CD4-positive, CD25-positive, alpha-beta regulatory T cell (primary cell): ENCODE measurements at regions not wholly inside any gene's neighbourhood (a gene's known extent, or its start where the extent isn't known, plus 50 kb on each side); places are given as distances from the start of the nearest gene placed in this dataset.

Experiments used
- ATAC-seq, 2 donors: fragments of 150-1000 bp; cut with Tn5 transposase; one replicate each; pipeline ENCODE4 v1.10.0; 2021; ENCODE audit warnings: low read depth in 2 of 2, moderate number of reproducible peaks in 2 of 2, moderate library complexity in 1 of 2
- DNase-seq, 3 donors: peaks; one replicate each; pipeline versions ENCODE4 v3.0.0 to v3.0.0-alpha.2; 2012 to 2022; ENCODE audit warnings: mixed read lengths in 1 of 3
- H3K27ac ChIP-seq: one replicate; pipeline ENCODE4 v1.7.0; 2013; ENCODE audit warnings: mild to moderate bottlenecking, low read length; ENCODE audit not compliant: insufficient read depth, poor library complexity, severe bottlenecking
- H3K27me3 ChIP-seq: one replicate; pipeline ENCODE4 v1.7.0; 2013; ENCODE audit warnings: low read length; ENCODE audit not compliant: control insufficient read depth, insufficient read depth
- H3K36me3 ChIP-seq: one replicate; pipeline ENCODE4 v1.7.0; 2013; ENCODE audit warnings: mild to moderate bottlenecking, low read length, moderate library complexity; ENCODE audit not compliant: control insufficient read depth, insufficient read depth
- H3K4me1 ChIP-seq: 2 replicates; pipeline ENCODE4 v1.7.0; 2013; ENCODE audit warnings: mild to moderate bottlenecking, low read length; ENCODE audit not compliant: insufficient read depth, control insufficient read depth, poor library complexity, severe bottlenecking
- H3K4me3 ChIP-seq: one replicate; pipeline ENCODE4 v1.7.0; 2013; ENCODE audit warnings: low read depth, mild to moderate bottlenecking, low read length, moderate library complexity
- H3K9me3 ChIP-seq, 2 experiments: 1 replicate in 1 of 2; 2 replicates in 1 of 2; pipeline ENCODE4 v1.7.0; 2013; ENCODE audit warnings: low read length in 2 of 2, mild to moderate bottlenecking in 1 of 2, moderate library complexity in 1 of 2; ENCODE audit not compliant: control insufficient read depth in 2 of 2
- H3K27ac Mint-ChIP-seq, 3 donors: one replicate each; pipeline ENCODE4 v1.8.0; 2020 to 2022; ENCODE audit warnings: mild to moderate bottlenecking in 3 of 3, mixed read lengths in 3 of 3, moderate library complexity in 2 of 3
- H3K27me3 Mint-ChIP-seq: one replicate; pipeline ENCODE4 v1.8.0; 2022; ENCODE audit warnings: mild to moderate bottlenecking, mixed read lengths
- H3K36me3 Mint-ChIP-seq: one replicate; pipeline ENCODE4 v1.8.0; 2020; ENCODE audit warnings: mixed read lengths
- H3K4me1 Mint-ChIP-seq, 4 donors: one replicate each; pipeline ENCODE4 v1.8.0; 2020 to 2022; ENCODE audit warnings: mixed read lengths in 4 of 4, mild to moderate bottlenecking in 1 of 4
- H3K4me3 Mint-ChIP-seq, 4 donors: one replicate each; pipeline ENCODE4 v1.8.0; 2020 to 2022; ENCODE audit warnings: mild to moderate bottlenecking in 4 of 4, mixed read lengths in 4 of 4, moderate library complexity in 3 of 4
- H3K9me3 Mint-ChIP-seq, 7 donors: one replicate each; pipeline ENCODE4 v1.8.0; 2020 to 2022; ENCODE audit warnings: mixed read lengths in 7 of 7, mild to moderate bottlenecking in 3 of 7, moderate library complexity in 2 of 7

DNA sequence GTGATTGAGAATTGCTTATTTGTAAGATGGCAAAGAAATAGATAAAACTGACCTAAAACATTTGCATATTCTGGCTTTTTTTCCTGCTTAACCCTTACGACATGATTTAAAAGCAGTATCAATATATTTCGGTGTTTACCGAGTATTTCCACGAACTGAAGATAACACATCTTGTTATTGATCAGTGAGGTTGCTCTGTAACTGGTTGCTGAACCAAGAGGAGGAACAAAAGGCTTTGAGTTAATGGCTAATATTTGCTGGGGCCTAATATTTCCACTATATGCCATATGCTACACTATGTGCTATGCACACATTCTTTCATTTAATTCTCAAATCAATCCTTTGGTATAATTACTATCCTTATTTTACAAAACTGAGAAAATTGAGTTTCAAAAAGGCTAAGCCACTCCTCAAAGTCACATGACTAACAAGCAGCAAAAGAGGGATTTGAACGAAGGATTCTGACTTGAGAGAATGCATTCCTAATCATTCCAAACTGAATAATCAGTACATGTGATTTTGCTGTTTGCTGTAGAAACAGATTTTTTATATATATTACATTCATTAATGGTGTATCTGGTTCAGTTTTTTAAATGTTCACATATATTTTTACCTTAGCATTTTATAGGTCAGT is 346.0 kb downstream of the USP25 start:
- Mint-ChIP-seq H3K4me3 (no peak overlapping the region), H3K4me1 (no peaks in the 10 kb centered on the region), H3K27ac (no peak overlapping the region), H3K9me3 (no peaks in the 10 kb centered on the region), H3K36me3 (no peaks in the 10 kb centered on the region), H3K27me3 (no peaks in the 10 kb centered on the region)
- ATAC-seq (no peak), DNase-seq (no peak)
- H3K27ac ChIP-seq = no peak overlapping the region
- H3K27me3 ChIP-seq = no peaks in the 10 kb centered on the region
- H3K36me3 ChIP-seq = no peaks in the 10 kb centered on the region
- no peaks in the 10 kb centered on the region for H3K4me1 ChIP-seq
- no peaks in the 10 kb centered on the region for H3K9me3 ChIP-seq
- H3K4me3 ChIP-seq = no peak overlapping the region

DNA sequence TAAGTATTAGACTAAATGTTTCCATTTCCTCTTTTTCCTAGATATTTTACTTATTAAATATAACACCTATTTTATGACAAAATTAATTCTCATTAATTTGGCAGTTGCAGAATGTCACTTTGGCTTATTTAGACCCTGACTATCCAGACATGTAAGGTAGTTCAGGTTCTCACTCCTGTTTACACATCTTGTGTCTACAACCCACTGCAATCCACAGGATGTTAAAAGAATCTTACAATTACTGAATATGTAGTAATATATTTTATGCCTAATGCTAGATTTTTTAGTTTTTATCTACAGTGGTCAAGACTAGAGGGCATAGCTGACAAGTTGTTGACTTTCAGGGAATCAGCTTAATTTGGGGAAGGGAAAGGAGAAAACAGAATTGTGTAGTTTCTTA is 346.7 kb downstream of the USP25 start:
- no peaks in the 10 kb centered on the region for H3K4me1 Mint-ChIP-seq
- no peaks in the 10 kb centered on the region for H3K36me3 Mint-ChIP-seq
- H3K27me3 Mint-ChIP-seq = no peaks in the 10 kb centered on the region
- Histone ChIP-seq H3K27me3 (no peaks in the 10 kb centered on the region), H3K36me3 (no peaks in the 10 kb centered on the region), H3K4me1 (no peaks in the 10 kb centered on the region), H3K27ac (no peak overlapping the region), H3K9me3 (no peaks in the 10 kb centered on the region), H3K4me3 (no peak overlapping the region)
- H3K27ac Mint-ChIP-seq = no peak overlapping the region
- DNase-seq (no peak), ATAC-seq (no peak)
- no peaks in the 10 kb centered on the region for H3K9me3 Mint-ChIP-seq
- no peak overlapping the region for H3K4me3 Mint-ChIP-seq

DNA sequence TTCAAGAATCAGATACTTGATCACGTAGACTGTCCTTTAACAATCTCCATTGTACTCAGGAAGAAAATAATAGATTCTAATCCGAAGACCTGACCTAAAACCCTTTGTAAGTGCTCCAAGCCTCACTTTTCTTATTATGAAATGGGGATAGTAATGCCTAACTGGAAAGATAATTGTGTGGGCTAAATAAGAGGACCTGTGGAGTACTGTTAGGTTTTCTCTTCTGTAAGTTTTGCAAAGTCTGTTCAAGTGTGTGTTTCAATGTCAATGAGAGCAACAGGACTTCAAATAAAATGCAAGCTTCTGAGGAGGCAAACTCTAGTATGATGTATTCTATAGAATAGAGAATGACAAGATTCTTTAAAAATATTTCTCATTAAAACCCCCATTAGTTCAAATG is 348.6 kb downstream of the USP25 start:
- H3K4me3 ChIP-seq = no peak overlapping the region
- H3K27ac ChIP-seq = no peak overlapping the region
- H3K36me3 ChIP-seq = no peaks in the 10 kb centered on the region
- ATAC-seq = no peak
- Mint-ChIP-seq H3K9me3 (no peaks in the 10 kb centered on the region), H3K4me1 (no peaks in the 10 kb centered on the region), H3K36me3 (no peaks in the 10 kb centered on the region), H3K4me3 (no peak overlapping the region), H3K27ac (no peak overlapping the region), H3K27me3 (no peaks in the 10 kb centered on the region)
- DNase-seq = no peak
- no peaks in the 10 kb centered on the region for H3K27me3 ChIP-seq
- no peaks in the 10 kb centered on the region for H3K9me3 ChIP-seq
- no peaks in the 10 kb centered on the region for H3K4me1 ChIP-seq

DNA sequence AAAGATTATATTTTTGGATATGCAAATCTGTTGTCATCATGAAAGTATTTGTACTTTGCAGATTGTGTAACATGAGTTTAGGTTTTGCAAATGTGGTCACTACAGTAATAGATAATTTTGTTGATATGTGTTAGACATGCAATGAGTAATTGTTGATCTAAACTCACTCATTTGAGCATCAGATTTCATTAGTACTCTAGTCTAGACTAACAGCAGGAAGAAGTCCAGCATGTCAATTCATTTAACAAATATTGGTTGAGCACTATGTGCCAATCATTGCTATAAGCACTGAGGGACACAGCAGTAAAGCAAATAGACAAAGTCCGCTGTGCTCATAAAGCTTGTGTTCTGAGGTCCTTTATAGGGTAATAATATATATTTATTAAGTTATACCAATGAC is 350.0 kb downstream of the USP25 start:
- no peaks in the 10 kb centered on the region for H3K4me1 Mint-ChIP-seq
- DNase-seq (no peak), ATAC-seq (no peak)
- H3K4me3 ChIP-seq = no peak overlapping the region
- H3K27me3 Mint-ChIP-seq = no peaks in the 10 kb centered on the region
- no peaks in the 10 kb centered on the region for H3K4me1 ChIP-seq
- H3K36me3 ChIP-seq = no peaks in the 10 kb centered on the region
- no peak overlapping the region for H3K4me3 Mint-ChIP-seq
- H3K27ac ChIP-seq = no peak overlapping the region
- H3K9me3 ChIP-seq = no peaks in the 10 kb centered on the region
- H3K27me3 ChIP-seq = no peaks in the 10 kb centered on the region
- H3K9me3 Mint-ChIP-seq = no peaks in the 10 kb centered on the region
- no peaks in the 10 kb centered on the region for H3K36me3 Mint-ChIP-seq
- H3K27ac Mint-ChIP-seq = no peak overlapping the region

DNA sequence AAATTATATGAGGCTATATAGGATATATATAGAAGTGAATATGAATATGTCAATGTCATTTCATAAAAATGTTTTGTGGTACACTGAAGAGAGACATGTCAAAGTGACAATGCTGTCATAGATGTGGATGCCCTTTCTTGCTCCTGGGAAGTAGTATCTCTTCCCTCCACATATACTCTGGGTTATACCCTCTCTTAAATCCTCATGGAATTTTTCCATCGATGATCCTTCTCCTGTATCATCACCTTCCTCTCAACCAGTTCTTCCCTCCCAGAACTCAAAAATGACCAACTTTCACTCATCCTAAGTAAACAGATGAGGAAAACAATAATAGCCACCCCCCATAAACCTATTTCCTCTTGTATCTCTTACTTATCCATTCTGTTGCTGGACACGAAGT is 351.5 kb downstream of the USP25 start:
- no peak for ATAC-seq
- Histone ChIP-seq H3K27ac (no peak overlapping the region), H3K4me1 (no peaks in the 10 kb centered on the region), H3K9me3 (no peaks in the 10 kb centered on the region), H3K4me3 (no peak overlapping the region), H3K36me3 (no peaks in the 10 kb centered on the region), H3K27me3 (no peaks in the 10 kb centered on the region)
- DNase-seq = no peak
- no peaks in the 10 kb centered on the region for H3K4me1 Mint-ChIP-seq
- no peaks in the 10 kb centered on the region for H3K36me3 Mint-ChIP-seq
- no peaks in the 10 kb centered on the region for H3K9me3 Mint-ChIP-seq
- H3K4me3 Mint-ChIP-seq = no peak overlapping the region
- no peaks in the 10 kb centered on the region for H3K27me3 Mint-ChIP-seq
- no peak overlapping the region for H3K27ac Mint-ChIP-seq

DNA sequence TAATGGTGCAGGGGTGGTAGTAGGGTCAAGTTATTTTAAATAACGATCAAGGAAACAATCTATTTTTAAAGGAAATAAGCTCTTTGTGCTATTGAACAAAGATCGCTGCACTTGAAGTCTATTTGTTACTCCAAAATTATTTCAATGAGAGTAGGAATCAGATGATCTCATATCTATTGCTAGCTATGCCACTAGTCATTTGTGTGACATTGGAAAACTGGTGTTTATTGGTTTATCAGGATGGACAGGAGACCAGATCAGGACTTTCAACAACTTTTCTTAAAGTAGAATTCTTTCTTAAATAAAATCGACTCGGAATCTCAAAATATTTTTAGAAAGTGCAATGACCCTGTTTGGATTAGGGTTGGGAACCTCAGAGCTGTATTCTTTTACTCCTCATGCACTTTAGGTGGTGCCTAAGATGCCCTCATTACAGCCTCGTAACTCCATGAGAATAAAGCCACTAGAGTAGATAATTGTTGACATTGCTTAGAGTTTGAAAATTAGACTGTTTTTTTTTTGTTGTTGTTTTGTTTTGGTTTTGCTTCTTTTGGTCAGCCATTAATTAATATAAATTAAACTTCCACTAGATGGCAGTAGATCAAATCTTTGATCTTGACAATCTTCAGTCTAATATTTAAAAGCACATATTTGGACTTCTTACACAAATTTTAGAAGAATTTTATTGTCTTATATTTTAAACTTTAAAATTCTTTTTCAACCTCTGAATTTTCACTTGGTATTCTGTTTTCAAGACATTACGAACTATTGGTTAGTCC is 352.4 kb downstream of the USP25 start:
- Histone ChIP-seq H3K27ac (no peak overlapping the region), H3K27me3 (no peaks in the 10 kb centered on the region), H3K9me3 (no peaks in the 10 kb centered on the region), H3K36me3 (no peaks in the 10 kb centered on the region), H3K4me1 (no peaks in the 10 kb centered on the region), H3K4me3 (no peak overlapping the region)
- Mint-ChIP-seq H3K36me3 (no peaks in the 10 kb centered on the region), H3K4me1 (no peaks in the 10 kb centered on the region), H3K27ac (no peak overlapping the region), H3K4me3 (no peak overlapping the region), H3K9me3 (no peaks in the 10 kb centered on the region), H3K27me3 (no peaks in the 10 kb centered on the region)
- DNase-seq (peak in 1 of 3 donors; percentile 1), ATAC-seq (no peak)

DNA sequence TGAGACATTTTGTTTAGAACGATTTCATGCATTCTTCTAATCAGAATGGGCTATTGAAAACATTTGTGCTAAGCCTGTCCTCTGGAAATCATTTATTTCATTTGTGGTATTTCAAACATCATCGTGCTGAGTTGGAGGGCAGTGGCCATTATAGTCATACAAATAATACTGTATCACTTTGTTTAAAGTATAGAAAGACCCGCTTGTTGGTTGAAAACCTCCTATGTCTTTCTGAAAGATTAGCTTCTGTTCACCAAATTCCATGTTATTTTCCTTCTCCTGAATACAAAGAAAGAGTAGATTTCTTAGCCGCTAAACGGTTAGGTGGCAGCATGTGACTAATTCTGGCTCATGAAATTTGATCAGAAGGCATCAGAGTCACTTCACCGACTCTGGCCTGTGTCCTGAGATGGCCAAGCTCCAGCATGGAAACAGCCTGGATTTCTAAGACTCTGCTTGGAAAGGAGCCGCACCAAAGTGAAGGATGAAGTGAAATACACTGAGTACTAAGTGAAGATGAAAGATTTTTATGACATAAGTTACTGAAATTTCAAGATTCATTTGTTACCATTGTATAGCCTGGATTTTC is 355.1 kb downstream of the USP25 start:
- Histone ChIP-seq H3K27ac (no peak overlapping the region), H3K4me1 (no peaks in the 10 kb centered on the region), H3K27me3 (no peaks in the 10 kb centered on the region), H3K4me3 (no peak overlapping the region), H3K9me3 (no peaks in the 10 kb centered on the region), H3K36me3 (no peaks in the 10 kb centered on the region)
- Mint-ChIP-seq H3K27ac (no peak overlapping the region), H3K9me3 (no peaks in the 10 kb centered on the region), H3K27me3 (no peaks in the 10 kb centered on the region), H3K4me1 (no peaks in the 10 kb centered on the region), H3K36me3 (no peaks in the 10 kb centered on the region), H3K4me3 (no peak overlapping the region)
- ATAC-seq (no peak), DNase-seq (no peak)

DNA sequence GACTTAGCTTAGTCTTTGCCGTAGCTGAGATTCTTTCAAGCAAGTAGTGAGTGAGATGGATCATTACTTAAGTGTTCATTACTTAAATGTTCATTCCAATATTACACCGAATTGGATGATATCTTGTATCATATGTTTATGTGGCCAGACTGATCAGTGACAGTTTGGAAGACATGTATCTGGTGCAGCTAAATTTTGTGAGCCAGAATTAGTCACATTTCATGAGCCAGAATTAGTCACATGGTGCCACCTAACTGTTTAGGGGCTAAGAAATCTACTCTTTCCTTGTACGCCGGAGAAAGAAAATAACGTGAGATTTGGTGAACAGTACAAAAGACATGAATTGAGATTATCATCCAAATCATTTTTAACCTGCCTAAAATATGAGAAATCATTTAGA is 355.6 kb downstream of the USP25 start:
- H3K27ac ChIP-seq = no peak overlapping the region
- H3K27ac Mint-ChIP-seq = no peak overlapping the region
- H3K9me3 Mint-ChIP-seq = no peaks in the 10 kb centered on the region
- H3K36me3 ChIP-seq = no peaks in the 10 kb centered on the region
- no peak for DNase-seq
- H3K9me3 ChIP-seq = no peaks in the 10 kb centered on the region
- no peaks in the 10 kb centered on the region for H3K36me3 Mint-ChIP-seq
- H3K4me1 Mint-ChIP-seq = no peaks in the 10 kb centered on the region
- no peak for ATAC-seq
- H3K27me3 Mint-ChIP-seq = no peaks in the 10 kb centered on the region
- no peak overlapping the region for H3K4me3 Mint-ChIP-seq
- H3K27me3 ChIP-seq = no peaks in the 10 kb centered on the region
- no peak overlapping the region for H3K4me3 ChIP-seq
- no peaks in the 10 kb centered on the region for H3K4me1 ChIP-seq
